Right lobe of liver (tissue), 4 donors: ENCODE measurements at regions not wholly inside any gene's neighbourhood (a gene's known extent, or its start where the extent isn't known, plus 50 kb on each side); places are given as distances from the start of the nearest gene placed in this dataset.

Source experiments
- CTCF ChIP-seq, 4 donors: fragments of 200-600 bp in 3 of 4; fragments of 450-650 bp in 1 of 4; IDR thresholded peaks; one replicate each; pipeline versions ENCODE4 v1.5.1 to v1.8.0; 2016 to 2022; ENCODE audit warnings: antibody characterized with exemption in 4 of 4, mild to moderate bottlenecking in 2 of 4
- POLR2A ChIP-seq: fragments of 450-650 bp; IDR thresholded peaks from one replicate; pipeline ENCODE4 v1.6.1; 2017; ENCODE audit warnings: antibody characterized with exemption, mild to moderate bottlenecking
- donor health status: DM: no; HTN: no; CAD: no.
- donor health status: DM: no; HTN: no; CAD: no.
- donor health status: DM: no; HTN: yes; CAD: no.

GRCh38 chr2:81206216-81206615 lies 901.7 kb upstream of the LRRTM1 start:
- TF ChIP-seq CTCF (IDR thresholded peaks at IDR 0.05) (no peak), POLR2A (no peak)
